H1 (cell line): ENCODE measurements at regions not wholly inside any gene's neighbourhood (a gene's known extent, or its start where the extent isn't known, plus 50 kb on each side); places are given as distances from the start of the nearest gene placed in this dataset.

Experiments used
- CTCF ChIA-PET: fragments of 300-600 bp; sonication (Branson Sonifier 250); formaldehyde crosslinking; loops from one replicate; lab custom pipeline; 2021; ENCODE audit not compliant: partially characterized antibody; lab: Charles Lee
- POLR2A ChIA-PET: fragments of 300-600 bp; sonication (Branson Sonifier 250); formaldehyde crosslinking; loops from one replicate; lab custom pipeline; 2021; ENCODE audit warnings: inconsistent platforms; ENCODE audit not compliant: partially characterized antibody; lab: Charles Lee
- DNase-seq, 2 experiments: peaks; one replicate each; pipeline versions ENCODE4 v3.0.0 to v3.0.0-alpha.2; 2010 to 2022; ENCODE audit warnings: low spot score in 2 of 2, low read depth in 1 of 2, mixed read lengths in 1 of 2
- FAIRE-seq: peaks from 2 replicates; lab custom pipeline; 2011; peaks lifted over from hg19 to GRCh38; lab: Jason Lieb, UNC
- H2AFZ ChIP-seq: 2 replicates; pipeline ENCODE4 v1.8.1; 2012; ENCODE audit warnings: low read length, inconsistent platforms
- H2AK5ac ChIP-seq: 2 replicates; pipeline ENCODE4 v1.6.1; 2013; ENCODE audit warnings: low read depth, low read length
- H2BK120ac ChIP-seq: replicated peaks from 2 replicates; pipeline ENCODE3; 2013; ENCODE audit warnings: low read depth, low read length, inconsistent platforms
- H2BK12ac ChIP-seq: 2 replicates; pipeline ENCODE4 v1.6.1; 2013; ENCODE audit warnings: low read depth, low read length
- H2BK15ac ChIP-seq: 2 replicates; pipeline ENCODE4 v1.6.1; 2013; ENCODE audit warnings: low read length
- H2BK20ac ChIP-seq: 2 replicates; pipeline ENCODE4 v1.6.1; 2013; ENCODE audit warnings: low read length
- H2BK5ac ChIP-seq: 2 replicates; pipeline ENCODE4 v1.6.1; 2013; ENCODE audit warnings: low read depth, low read length
- H3K14ac ChIP-seq: 2 replicates; pipeline ENCODE4 v1.6.1; 2013; ENCODE audit warnings: inconsistent platforms; ENCODE audit not compliant: insufficient read length
- H3K18ac ChIP-seq: 2 replicates; pipeline ENCODE4 v1.6.1; 2013; ENCODE audit warnings: low read length; ENCODE audit errors: extremely low read depth
- H3K23ac ChIP-seq: 2 replicates; pipeline ENCODE4 v1.6.1; 2013; ENCODE audit warnings: inconsistent platforms; ENCODE audit not compliant: insufficient read length
- H3K23me2 ChIP-seq: 2 replicates; pipeline ENCODE4 v1.6.1; 2013; ENCODE audit warnings: low read depth, low read length
- H3K27ac ChIP-seq: 2 replicates; pipeline ENCODE4 v1.6.1; 2011; ENCODE audit warnings: low read depth, low read length, inconsistent platforms
- H3K27me3 ChIP-seq, 4 experiments: replicated peaks in 1 of 4; 1 replicate in 1 of 4; 2 replicates in 3 of 4; pipeline versions ENCODE4 v1.6.1 to v1.8.1; 2011 to 2013; ENCODE audit warnings: low read length in 3 of 4, mild to moderate bottlenecking in 3 of 4, inconsistent platforms in 2 of 4, mixed read lengths in 2 of 4, moderate library complexity in 1 of 4; ENCODE audit not compliant: control insufficient read depth in 3 of 4, insufficient read depth in 3 of 4; ENCODE audit errors: extremely low read depth in 1 of 4
- H3K36me3 ChIP-seq, 4 experiments: 2 replicates each; pipeline versions ENCODE4 v1.6.1 to v1.8.1; 2011 to 2013; ENCODE audit warnings: mild to moderate bottlenecking in 4 of 4, low read length in 3 of 4, moderate library complexity in 2 of 4, control low read depth in 1 of 4, inconsistent platforms in 1 of 4; ENCODE audit not compliant: insufficient read depth in 4 of 4, control insufficient read depth in 2 of 4
- H3K4ac ChIP-seq: replicated peaks from 2 replicates; pipeline ENCODE3; 2013; ENCODE audit warnings: low read length, low read depth, mixed read lengths, inconsistent platforms; ENCODE audit not compliant: insufficient read length
- H3K4me1 ChIP-seq, 4 experiments: replicated peaks in 1 of 4; 1 replicate in 1 of 4; 2 replicates in 3 of 4; pipeline versions ENCODE4 v1.6.1 to v1.8.1; 2011 to 2013; ENCODE audit warnings: low read length in 3 of 4, inconsistent platforms in 2 of 4, mixed read lengths in 1 of 4; ENCODE audit not compliant: insufficient read depth in 4 of 4, control insufficient read depth in 3 of 4
- H3K4me2 ChIP-seq, 2 experiments: 2 replicates each; pipeline versions ENCODE4 v1.6.1 to v1.8.1; 2011 to 2013; ENCODE audit warnings: low read depth in 2 of 2, low read length in 2 of 2, control low read depth in 1 of 2, inconsistent platforms in 1 of 2, mild to moderate bottlenecking in 1 of 2; ENCODE audit not compliant: insufficient read depth in 1 of 2
- H3K4me3 ChIP-seq, 4 experiments: fragments of 200-600, 300-600 bp in 1 of 4; sonication (generic), shearing (Covaris generic), sonication (Bioruptor Twin) in 1 of 4; 2 replicates each; pipeline versions ENCODE4 v1.5.1 to v1.8.1; 2011 to 2016; ENCODE audit warnings: low read length in 4 of 4, low read depth in 3 of 4, control low read depth in 2 of 4, inconsistent platforms in 2 of 4, mild to moderate bottlenecking in 2 of 4, mixed read lengths in 1 of 4, moderate library complexity in 1 of 4; ENCODE audit not compliant: insufficient read depth in 2 of 4; ENCODE audit errors: extremely low read depth in 1 of 4
- H3K56ac ChIP-seq: replicated peaks from 2 replicates; pipeline ENCODE3; 2013; ENCODE audit warnings: low read depth, mild to moderate bottlenecking, mixed read lengths, low read length, inconsistent platforms; ENCODE audit not compliant: insufficient read length
- H3K79me1 ChIP-seq: 2 replicates; pipeline ENCODE4 v1.6.1; 2013; ENCODE audit warnings: low read depth, low read length, control low read depth
- H3K79me2 ChIP-seq, 2 experiments: 2 replicates each; pipeline versions ENCODE4 v1.6.1 to v1.8.1; 2012 to 2013; ENCODE audit warnings: low read length in 2 of 2, mild to moderate bottlenecking in 2 of 2, inconsistent platforms in 1 of 2; ENCODE audit not compliant: insufficient read depth in 2 of 2, control insufficient read depth in 1 of 2
- H3K9ac ChIP-seq, 4 experiments: replicated peaks in 1 of 4; 1 replicate in 1 of 4; 2 replicates in 3 of 4; pipeline versions ENCODE4 v1.6.1 to v1.8.1; 2011 to 2013; ENCODE audit warnings: low read depth in 3 of 4, low read length in 3 of 4, control low read depth in 2 of 4, mild to moderate bottlenecking in 2 of 4, moderate library complexity in 2 of 4, inconsistent platforms in 1 of 4; ENCODE audit errors: extremely low read depth in 1 of 4
- H3K9me3 ChIP-seq, 2 experiments: 2 replicates each; pipeline versions ENCODE4 v1.6.1 to v1.8.1; 2012 to 2013; ENCODE audit warnings: mild to moderate bottlenecking in 2 of 2, moderate library complexity in 2 of 2, control low read depth in 1 of 2, inconsistent platforms in 1 of 2, low read depth in 1 of 2, low read length in 1 of 2, mixed read lengths in 1 of 2; ENCODE audit not compliant: insufficient read depth in 2 of 2
- H4K20me1 ChIP-seq, 2 experiments: replicated peaks in 1 of 2; 2 replicates each; pipeline versions ENCODE3 to v1.8.1; 2011 to 2013; ENCODE audit warnings: inconsistent platforms in 2 of 2, low read length in 2 of 2, mild to moderate bottlenecking in 1 of 2; ENCODE audit not compliant: insufficient read depth in 2 of 2, control insufficient read depth in 1 of 2
- H4K5ac ChIP-seq: 2 replicates; pipeline ENCODE4 v1.6.1; 2013; ENCODE audit warnings: low read length, low read depth, mixed read lengths, inconsistent platforms; ENCODE audit not compliant: insufficient read length
- H4K8ac ChIP-seq: 2 replicates; pipeline ENCODE4 v1.8.0; 2013; ENCODE audit warnings: mild to moderate bottlenecking, moderate library complexity, low read length, inconsistent platforms; ENCODE audit not compliant: insufficient read depth; ENCODE audit errors: extremely low read depth
- H4K91ac ChIP-seq: replicated peaks from 2 replicates; pipeline ENCODE3; 2013; ENCODE audit warnings: low read length, mixed read lengths, inconsistent platforms; ENCODE audit not compliant: insufficient read length
- GABPA ChIP-seq: IDR thresholded peaks from 2 replicates; pipeline ENCODE4 v1.6.1; 2011; ENCODE audit warnings: mild to moderate bottlenecking, low read length, moderate library complexity, borderline replicate concordance; ENCODE audit not compliant: insufficient read depth
- GTF2F1 ChIP-seq: IDR thresholded peaks from 2 replicates; pipeline ENCODE4 v1.6.1; 2012; ENCODE audit warnings: low read depth, low read length, improper control_type of control experiment, borderline replicate concordance
- JUN ChIP-seq: IDR thresholded peaks from 2 replicates; pipeline ENCODE4 v1.6.1; 2011; ENCODE audit warnings: low read depth, mild to moderate bottlenecking, improper control_type of control experiment, low read length
- NANOG ChIP-seq: IDR thresholded peaks from 2 replicates; pipeline ENCODE4 v1.6.1; 2011; ENCODE audit warnings: low read length, low read depth, mild to moderate bottlenecking, inconsistent platforms; ENCODE audit not compliant: insufficient read depth, poor library complexity, severe bottlenecking
- POLR2A ChIP-seq, 2 experiments: IDR thresholded peaks; 1 replicate in 1 of 2; 2 replicates in 1 of 2; pipeline ENCODE4 v1.6.1; 2011; ENCODE audit warnings: low read depth in 2 of 2, low read length in 2 of 2, mild to moderate bottlenecking in 2 of 2; ENCODE audit errors: control extremely low read depth in 1 of 2
- RBBP5 ChIP-seq: IDR thresholded peaks from 2 replicates; pipeline ENCODE4 v1.7.1; 2012; ENCODE audit warnings: low read depth, mild to moderate bottlenecking, inconsistent platforms, low read length, moderate library complexity, borderline replicate concordance
- SP1 ChIP-seq: IDR thresholded peaks from 2 replicates; pipeline ENCODE4 v1.6.1; 2011; ENCODE audit warnings: low read depth, low read length
- SRF ChIP-seq: IDR thresholded peaks from 2 replicates; pipeline ENCODE4 v1.6.1; 2011; ENCODE audit warnings: mild to moderate bottlenecking, low read depth, low read length, moderate library complexity
- SUZ12 ChIP-seq: fragments of 200-600 bp; sonication (generic); IDR thresholded peaks from 2 replicates; pipeline ENCODE4 v1.6.1; 2012; ENCODE audit warnings: mild to moderate bottlenecking, inconsistent platforms, low read length, moderate library complexity, mixed read lengths
- WGBS, 2 experiments: shearing (Covaris generic) in 1 of 2; methylation state at CpG; one replicate each; pipeline versions ENCODE4 v1.1.6 to v1.1.7; 2013 to 2015; ENCODE audit warnings: low lambda C conversion rate in 2 of 2, mixed read lengths in 2 of 2, inconsistent platforms in 1 of 2, low coverage in 1 of 2, missing lambda C conversion rate in 1 of 2; ENCODE audit not compliant: insufficient replicate concordance in 2 of 2, insufficient coverage in 1 of 2, insufficient read length in 1 of 2; ENCODE audit errors: extremely low coverage in 1 of 2, missing lambda C conversion rate in 1 of 2; 5-methylcytosine and 5-hydroxymethylcytosine counted together
- TF ChIP-seq, protein P1 (sequence below): IDR thresholded peaks from 2 replicates; pipeline ENCODE4 v1.6.1; 2012; ENCODE audit warnings: inconsistent platforms

DNA sequence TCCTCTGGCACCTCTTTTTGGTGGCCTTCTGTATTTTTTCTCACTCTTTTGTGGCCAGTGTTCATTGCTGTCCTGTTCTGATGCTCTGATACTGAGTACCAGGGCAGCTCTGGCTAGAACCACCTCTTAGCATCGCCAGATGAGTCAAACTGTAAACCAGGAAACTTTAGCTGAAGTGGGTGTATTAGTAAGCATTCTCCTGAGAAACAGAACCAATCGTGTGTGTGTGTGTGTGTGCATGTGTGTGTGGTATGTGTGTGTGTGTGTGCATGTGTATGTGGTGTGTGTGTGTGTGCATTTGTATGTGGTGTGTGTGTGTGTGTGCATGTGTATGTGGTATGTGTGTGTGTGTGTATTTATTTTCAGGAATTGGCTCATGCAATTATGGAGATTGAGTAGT lies 166.3 kb upstream of the SKOR2 start:
- no peak overlapping the region for H4K5ac ChIP-seq
- peak overlapping the region; percentile 19 for H4K91ac ChIP-seq
- H2BK5ac ChIP-seq = no peak overlapping the region
- DNase-seq (no peak), FAIRE-seq (no peak)
- WGBS, 2 experiments = 100% methylated on average over 2 of the region's 2 CpGs; no CpG with 5 or more reads in 1 of the 2 experiments
- no peak overlapping the region for H2AFZ ChIP-seq
- no peak overlapping the region for H2BK120ac ChIP-seq
- H3K4me3 ChIP-seq = no peak overlapping the region
- no peaks in the 10 kb centered on the region for H3K36me3 ChIP-seq
- no peak overlapping the region for H2BK12ac ChIP-seq
- peaks cover 0 to 4% (median under 1%) of the 10 kb centered on the region in 4 experiments; a peak in 3 of 7 replicates for H3K4me1 ChIP-seq
- H3K27me3 ChIP-seq = peaks cover 8 to 50% (median 41%) of the 10 kb centered on the region in 4 experiments
- no peak overlapping the region for H3K18ac ChIP-seq
- no peaks in the 10 kb centered on the region for H3K9me3 ChIP-seq
- H3K23me2 ChIP-seq = peaks cover 2% of the 10 kb centered on the region; the same call in 1 of the 2 replicates
- no peak overlapping the region for H4K8ac ChIP-seq
- ChIA-PET POLR2A (no interaction called here), CTCF (interaction anchor here (0.6 to 1.4 kb wide), 2 partner anchors 11 to 1150 kb away, joined by 3 to 4 read pairs; no protein-coding TSS in a partner anchor)
- H4K20me1 ChIP-seq = no peaks in the 10 kb centered on the region
- no peak overlapping the region for H2BK15ac ChIP-seq
- no peak overlapping the region for H3K27ac ChIP-seq
- H3K9ac ChIP-seq = no peak overlapping the region
- H3K79me1 ChIP-seq = no peaks in the 10 kb centered on the region
- no peak overlapping the region for H2BK20ac ChIP-seq
- TF ChIP-seq GTF2F1 (no peak), JUN (no peak), RBBP5 (no peak), NANOG (no peak), GABPA (no peak), SP1 (no peak), SUZ12 (no peak), POLR2A (IDR thresholded peaks at IDR 0.05; ENCODE audit: control extremely low read depth in 1 of 2, low read depth in 2 of 2, low read length in 2 of 2) (no peak), SRF (no peak)
- TF ChIP-seq, protein P1, sequence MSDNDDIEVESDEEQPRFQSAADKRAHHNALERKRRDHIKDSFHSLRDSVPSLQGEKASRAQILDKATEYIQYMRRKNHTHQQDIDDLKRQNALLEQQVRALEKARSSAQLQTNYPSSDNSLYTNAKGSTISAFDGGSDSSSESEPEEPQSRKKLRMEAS = no peak
- H3K79me2 ChIP-seq = no peaks in the 10 kb centered on the region
- no peak overlapping the region for H3K14ac ChIP-seq
- no peak overlapping the region for H3K23ac ChIP-seq
- H2AK5ac ChIP-seq = no peak overlapping the region
- no peak overlapping the region for H3K56ac ChIP-seq
- H3K4me2 ChIP-seq = no peak overlapping the region
- H3K4ac ChIP-seq = no peak overlapping the region
